Activated CD4-positive, alpha-beta T cell treated with anti-CD3 and anti-CD28 coated beads, Interleukin-2, amount 50 U/mL, for 16 hours (primary cell): ENCODE measurements at regions not wholly inside any gene's neighbourhood (a gene's known extent, or its start where the extent isn't known, plus 50 kb on each side); places are given as distances from the start of the nearest gene placed in this dataset.
"Not testable (repeated sequence)": the region's sequence is repeated elsewhere in the genome, so short reads cannot be mapped to it uniquely, and the experiment has no call there.

ENCODE experiments used
- DNase-seq: peaks from one replicate; pipeline ENCODE4 v3.0.0-alpha.2; 2020

DNA sequence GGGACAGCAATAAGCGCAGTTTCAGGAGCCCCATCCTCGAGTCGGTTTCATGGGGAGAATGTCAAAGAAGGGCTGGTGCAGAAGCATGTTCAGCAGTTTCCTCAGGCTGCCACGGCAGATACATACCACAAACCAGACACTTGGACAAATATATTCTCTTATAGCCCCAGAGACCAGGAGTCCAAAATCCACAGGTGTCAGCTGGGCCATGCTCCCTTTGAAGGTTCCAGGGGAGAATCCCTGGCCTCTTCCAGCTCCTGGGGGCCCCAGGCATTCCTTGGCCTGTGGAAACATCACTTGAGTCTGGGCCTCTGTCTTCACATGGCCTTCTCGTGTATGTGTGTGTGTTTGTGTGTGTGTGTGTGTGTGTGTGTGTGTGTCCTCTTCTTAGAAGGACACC, 164.1 kb downstream of the UQCRFS1 start:
- no peak for DNase-seq

- no peak for DNase-seq
Measured at GRCh38 chr19:29045679-29046254, 167.2 kb downstream of the UQCRFS1 start.

DNA sequence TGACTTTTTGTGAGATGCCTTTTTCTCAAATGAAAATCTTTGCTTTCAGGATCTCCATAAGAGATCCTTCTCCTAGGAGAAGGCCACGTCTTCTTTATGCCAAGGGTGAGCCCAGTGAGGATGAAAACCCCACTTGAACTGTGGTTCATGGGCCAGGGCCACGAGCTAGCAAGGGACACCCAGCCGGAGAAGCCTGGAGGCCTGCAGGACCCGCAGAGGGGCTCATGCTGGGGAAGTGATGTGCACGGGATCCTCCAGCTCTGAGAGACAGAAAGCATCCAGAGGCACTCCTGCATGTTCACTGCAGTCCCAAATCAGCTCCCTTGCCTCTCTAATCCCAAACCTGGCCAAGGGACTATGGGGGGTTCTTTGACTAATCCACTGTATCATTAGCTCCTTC, 168.9 kb downstream of the UQCRFS1 start:
- DNase-seq = no peak

- DNase-seq = no peak
Measured at GRCh38 chr19:29042450-29042849, 170.5 kb downstream of the UQCRFS1 start.

DNA sequence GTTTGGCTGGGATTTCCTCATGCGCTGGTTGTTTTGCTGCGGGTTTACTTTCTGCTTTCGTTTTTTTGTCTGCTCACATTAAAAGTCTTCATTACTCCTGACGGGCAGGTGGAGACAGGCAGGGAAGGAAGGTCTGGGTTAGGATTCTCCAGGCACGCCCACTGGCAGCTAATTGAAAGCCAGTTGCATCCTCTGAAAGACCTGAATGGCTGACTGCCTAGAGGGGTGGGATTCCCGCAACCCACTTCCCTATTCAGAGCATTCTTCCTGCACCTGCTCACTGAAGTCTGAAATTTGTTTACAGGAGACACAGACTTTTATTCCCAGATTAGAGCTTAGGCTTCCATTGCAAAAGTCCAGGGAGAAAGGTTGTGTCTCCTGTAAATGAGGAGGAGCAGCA, 172.0 kb downstream of the UQCRFS1 start:
- DNase-seq = no peak

DNA sequence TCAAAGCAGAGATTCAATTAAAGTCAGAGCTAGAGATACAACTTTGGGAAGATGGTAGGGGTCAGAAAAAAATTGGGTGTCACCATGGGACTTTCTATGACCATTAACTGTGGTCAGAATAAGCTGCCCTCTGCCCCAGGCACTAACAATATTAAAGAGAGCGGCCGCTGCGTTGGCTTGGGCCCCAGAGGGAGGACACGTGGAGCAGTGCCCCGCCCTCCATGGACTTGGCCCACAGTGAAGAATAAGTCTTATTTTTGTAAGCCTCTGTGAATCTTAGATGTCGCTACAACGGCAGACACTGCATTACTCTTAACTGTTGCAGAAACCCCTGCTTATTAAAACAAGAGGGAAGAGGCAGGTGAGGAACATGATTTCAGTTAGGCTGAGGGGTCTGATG, 172.7 kb downstream of the UQCRFS1 start:
- no peak for DNase-seq

GRCh38 chr19:29039036-29039435, 173.9 kb downstream of the UQCRFS1 start:
- DNase-seq = not testable (repeated sequence)

- DNase-seq = no peak
Measured at GRCh38 chr19:29031216-29031615, 181.7 kb downstream of the UQCRFS1 start.

- no peak for DNase-seq
Measured at GRCh38 chr19:29029268-29029958, 183.5 kb downstream of the UQCRFS1 start.

DNA sequence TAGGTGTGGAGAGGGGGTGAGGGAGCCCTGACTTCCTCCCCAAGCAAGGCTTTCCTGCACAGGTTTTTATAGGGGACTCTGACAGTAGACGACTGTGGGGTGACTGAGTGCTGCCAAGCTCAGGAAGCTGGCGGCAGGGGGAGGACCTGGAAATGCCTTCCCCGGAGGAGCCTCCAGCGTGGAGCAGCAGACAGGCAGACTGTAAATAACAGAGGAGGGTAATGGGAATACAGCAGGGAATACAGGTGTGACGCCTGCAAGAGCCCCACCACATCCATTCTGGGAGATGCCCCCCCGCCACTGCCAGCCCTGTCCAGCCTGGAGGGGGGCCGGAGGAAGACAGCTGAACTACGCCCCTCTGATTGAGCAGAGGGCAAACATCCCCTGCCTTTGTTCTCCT, 190.4 kb downstream of the UQCRFS1 start:
- no peak for DNase-seq

- DNase-seq = no peak
Measured at GRCh38 chr19:29022165-29022564, 190.8 kb downstream of the UQCRFS1 start.

DNA sequence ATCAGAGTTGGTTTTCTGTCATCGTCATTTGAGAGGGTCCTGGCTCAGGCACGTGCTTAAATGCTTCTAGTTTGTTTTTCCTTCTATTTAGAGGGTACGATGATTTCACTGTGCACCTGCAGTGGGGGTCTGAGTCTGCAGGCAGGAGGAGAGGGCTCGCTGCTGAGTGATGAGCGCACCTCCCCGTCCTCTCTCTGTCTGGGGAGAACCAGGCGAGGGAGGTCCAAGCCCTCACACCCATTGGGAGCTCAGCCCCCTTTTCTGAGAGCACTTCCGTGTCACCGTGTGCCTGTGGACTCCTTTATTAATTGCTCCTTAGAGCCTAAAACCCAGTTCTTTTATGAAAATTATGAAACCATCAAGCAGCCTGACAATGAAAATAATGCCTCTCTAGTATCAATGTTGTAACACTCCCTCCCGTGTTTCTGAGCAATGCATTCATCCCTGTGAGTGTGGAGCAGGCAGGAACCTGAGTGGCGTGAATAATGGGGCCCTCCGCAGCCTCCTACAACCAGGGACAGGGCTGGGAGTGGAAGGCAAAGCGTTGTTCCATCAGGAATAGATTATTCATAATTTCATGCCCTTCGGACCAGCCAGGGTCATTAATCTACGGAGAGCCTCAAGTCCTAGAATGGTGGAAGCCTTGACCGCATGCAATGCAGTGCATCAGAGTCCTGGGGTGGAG, 191.6 kb downstream of the UQCRFS1 start:
- DNase-seq = no peak

- DNase-seq = no peak
Measured at GRCh38 chr19:29019403-29019802, 193.5 kb downstream of the UQCRFS1 start.

DNA sequence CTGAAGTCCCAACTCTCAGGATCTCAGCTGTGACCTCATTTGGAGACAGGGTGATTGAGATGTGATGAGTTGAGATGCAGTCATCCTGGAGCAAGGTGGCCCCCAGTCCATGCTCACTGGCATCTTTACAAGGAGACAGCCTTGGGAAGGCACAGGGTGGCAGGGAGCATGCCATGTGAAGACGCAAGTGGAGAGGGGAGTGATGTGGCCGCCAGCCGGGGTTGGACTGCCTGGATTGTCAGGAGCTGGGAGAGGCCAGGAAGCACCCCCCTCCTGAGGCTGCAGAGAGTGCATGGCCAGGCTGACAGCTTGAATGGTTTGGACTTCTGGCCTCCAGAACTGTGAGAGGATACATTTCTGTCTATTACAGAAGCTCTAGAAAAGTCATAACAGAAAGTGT, 194.4 kb downstream of the UQCRFS1 start:
- no peak for DNase-seq

- no peak for DNase-seq
Measured at GRCh38 chr19:29017788-29018187, 195.2 kb downstream of the UQCRFS1 start.

- no peak for DNase-seq
Measured at GRCh38 chr19:29016926-29017760, 195.8 kb downstream of the UQCRFS1 start.

DNA sequence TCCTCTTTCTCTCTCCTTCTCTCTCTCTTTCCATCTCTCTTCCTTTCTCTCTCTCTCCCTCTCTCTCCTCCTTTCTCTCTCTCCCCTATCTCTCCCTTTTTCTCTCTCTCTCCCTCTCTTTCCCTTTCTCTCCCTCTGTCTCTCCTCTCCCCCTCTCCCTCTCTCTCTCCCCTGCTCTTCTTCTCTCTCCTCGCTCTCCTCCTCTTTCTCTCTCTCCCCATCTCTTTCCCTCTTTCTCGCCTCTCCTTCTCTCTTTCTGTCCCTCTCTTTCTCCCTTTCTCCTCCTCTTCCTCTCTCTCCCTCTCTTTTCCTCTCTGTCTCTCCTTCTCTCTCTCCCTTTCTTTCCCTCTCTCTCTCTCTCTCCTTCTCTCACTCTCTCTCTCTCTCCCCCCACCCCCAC, 196.6 kb downstream of the UQCRFS1 start:
- DNase-seq = no peak

GRCh38 chr19:29015569-29015968, 197.4 kb downstream of the UQCRFS1 start:
- no peak for DNase-seq

GRCh38 chr19:29014857-29015436, 198.0 kb downstream of the UQCRFS1 start:
- no peak for DNase-seq

- no peak for DNase-seq
Measured at GRCh38 chr19:29013988-29014387, 199.0 kb downstream of the UQCRFS1 start.

DNA sequence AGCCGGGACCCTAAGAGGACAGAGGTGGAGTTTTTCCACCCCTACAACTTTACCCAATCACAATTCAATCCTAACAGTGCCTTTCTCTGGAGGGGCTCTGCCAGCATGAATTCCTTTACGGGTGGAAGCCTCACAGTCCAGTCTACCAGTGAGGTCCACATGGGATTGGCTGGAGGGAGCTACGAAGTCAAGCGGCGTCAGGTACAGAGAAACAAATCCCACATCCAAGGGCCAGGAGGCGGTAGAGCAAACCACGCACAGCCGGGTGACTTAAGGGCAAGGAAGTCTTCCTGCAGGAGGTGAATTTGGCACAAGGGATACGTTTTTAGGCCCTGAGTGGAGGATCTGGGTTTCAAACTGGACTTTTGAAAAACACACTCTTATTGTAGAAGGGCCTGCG, 199.6 kb downstream of the UQCRFS1 start:
- no peak for DNase-seq

DNA sequence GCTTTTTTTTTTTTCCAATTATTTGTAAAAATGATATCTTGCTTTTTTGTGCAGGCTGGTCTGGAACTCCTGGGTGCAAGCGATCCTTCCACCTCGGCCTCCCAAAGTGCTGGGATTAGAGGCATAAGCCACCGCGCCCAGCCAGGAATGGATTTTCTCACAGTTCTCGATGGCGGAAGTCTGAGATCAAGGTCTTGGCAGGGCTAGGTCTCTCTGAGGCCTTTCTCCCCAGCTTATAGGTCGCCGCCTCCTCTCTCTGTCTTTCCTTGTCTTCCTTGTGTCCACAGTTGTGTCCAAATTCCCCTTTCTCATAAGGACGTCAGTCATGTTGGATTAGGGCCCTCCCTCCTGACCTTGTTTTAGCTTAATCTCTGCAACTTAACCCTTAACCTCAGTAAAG, 200.5 kb downstream of the UQCRFS1 start:
- no peak for DNase-seq

- no peak for DNase-seq
Measured at GRCh38 chr19:29010276-29010675, 202.7 kb downstream of the UQCRFS1 start.
